GM23248 (cell line): ENCODE measurements at regions not wholly inside any gene's neighbourhood (a gene's known extent, or its start where the extent isn't known, plus 50 kb on each side); places are given as distances from the start of the nearest gene placed in this dataset.

Experiments used
- EZH2 ChIP-seq: fragments of 200-600 bp; sonication (generic); IDR thresholded peaks from 2 replicates; pipeline ENCODE4 v1.6.1; 2018; ENCODE audit warnings: antibody characterized with exemption, mild to moderate bottlenecking; ENCODE audit not compliant: insufficient read depth, poor library complexity, severe bottlenecking
- EZH2phosphoT487 ChIP-seq: fragments of 200-600 bp; sonication (generic); IDR thresholded peaks from 2 replicates; pipeline ENCODE4 v1.6.1; 2018; ENCODE audit warnings: antibody characterized with exemption, moderate library complexity, mild to moderate bottlenecking, low read depth; ENCODE audit not compliant: insufficient read depth

DNA sequence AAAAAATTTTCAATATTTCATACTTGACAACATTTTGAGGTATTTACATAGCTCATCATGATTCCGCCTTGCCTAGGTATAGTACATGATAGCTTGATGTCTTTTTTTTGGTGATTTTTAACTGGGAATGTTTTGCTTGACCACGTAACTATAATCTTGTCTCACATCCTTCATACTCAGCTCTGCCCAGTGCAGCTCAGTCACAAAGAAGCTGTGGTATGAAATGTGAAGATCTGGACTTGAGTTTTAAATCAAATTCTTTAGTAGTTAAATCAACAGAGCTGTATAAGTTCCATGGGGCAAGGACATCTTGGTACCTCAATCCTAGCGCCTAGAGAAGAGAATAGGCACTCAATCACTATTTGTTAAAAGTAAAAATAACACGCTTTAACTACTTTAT is 276.3 kb upstream of the DKK2 start:
- no peak for TF ChIP-seq EZH2phosphoT487
- TF ChIP-seq EZH2: no peak
